ENCODE measurements at regions not wholly inside any gene's neighbourhood (a gene's known extent, or its start where the extent isn't known, plus 50 kb on each side); places are given as distances from the start of the nearest gene placed in this dataset.
A peak's percentile ranks its signal among the peaks of the same experiment; 100 is the strongest.

DNA sequence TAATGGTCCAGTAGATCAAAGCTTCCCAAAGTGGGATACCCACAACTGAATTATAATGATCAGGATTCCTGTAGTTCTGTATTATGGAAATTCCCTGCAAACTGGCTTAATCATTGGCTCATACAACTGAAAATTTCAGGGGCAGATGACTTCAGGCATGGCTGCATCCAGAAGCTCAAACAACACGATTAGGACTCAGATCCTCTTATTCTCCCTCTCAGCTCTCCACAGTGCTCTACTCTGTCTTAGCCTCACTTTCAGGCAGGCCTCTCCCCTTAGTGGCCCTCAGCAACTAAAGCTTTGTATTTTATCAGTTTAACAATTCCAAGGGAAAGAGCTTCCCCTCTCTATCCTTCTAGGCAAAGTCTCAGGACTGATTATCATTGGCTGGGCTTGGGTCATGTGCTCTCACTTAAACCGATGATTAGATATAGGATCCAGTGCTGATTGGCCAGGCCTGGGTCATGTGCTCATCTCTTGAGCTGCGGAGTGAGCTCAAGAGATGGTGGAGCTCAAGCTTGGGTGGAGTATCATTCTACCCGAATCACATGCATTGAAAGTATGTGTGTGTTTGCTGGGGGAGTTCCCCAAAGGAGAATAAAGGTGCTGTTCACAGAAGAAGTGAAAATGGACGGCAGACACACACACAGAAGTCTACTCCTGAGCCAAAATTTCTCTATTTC is 57.9 kb upstream of the RUNX3 start:
- Histone ChIP-seq H3K9ac (ENCODE audit: low read depth, low read length) (no peak overlapping the region), H3K4me3 (ENCODE audit: insufficient read depth, low read depth, low read length) (no peak overlapping the region), H4K91ac (ENCODE audit: insufficient read depth, low read depth, low read length) (no peak overlapping the region), H2AFZ (replicated peaks; ENCODE audit: low read length, poor library complexity) (no peak overlapping the region), H3K79me1 (ENCODE audit: low read depth in 1 of 2, low read length in 2 of 2) (no peaks in the 10 kb centered on the region), H3K4me1 (ENCODE audit: control insufficient read depth, insufficient read depth, low read length) (no peaks in the 10 kb centered on the region), H3K27me3 (ENCODE audit: control insufficient read depth, insufficient read depth, low read length) (peaks cover 70% of the 10 kb centered on the region), H2AK9ac (replicated peaks; ENCODE audit: low read depth, low read length, poor library complexity) (no peak overlapping the region), H4K5ac (ENCODE audit: low read depth, low read length) (no peak overlapping the region), H3K4me2 (ENCODE audit: low read depth, low read length) (no peak overlapping the region), H2BK20ac (ENCODE audit: low read depth, low read length) (no peak overlapping the region), H2BK120ac (ENCODE audit: low read depth, low read length) (no peak overlapping the region), H2AK5ac (ENCODE audit: low read depth, low read length) (no peak overlapping the region), H2BK15ac (ENCODE audit: low read depth, low read length) (no peak overlapping the region), H3K14ac (replicated peaks; ENCODE audit: low read depth, low read length) (no peak overlapping the region), H3K56ac (ENCODE audit: extremely low read depth, insufficient read depth, low read length) (no peak overlapping the region), H3K27ac (ENCODE audit: insufficient read depth, low read length) (no peak overlapping the region), H3K9me3 (ENCODE audit: control insufficient read depth, insufficient read depth, low read length) (peaks cover 7% of the 10 kb centered on the region), H3K4ac (ENCODE audit: low read depth, low read length) (no peak overlapping the region), H3K9me1 (ENCODE audit: insufficient read depth, low read length) (0 out of 2 replicates have a peak, but pooled peaks cover 4% of the 10 kb centered on the region), H3K23ac (ENCODE audit: low read depth, low read length) (no peak overlapping the region), H3K36me3 (ENCODE audit: control insufficient read depth, insufficient read depth, low read length) (no peaks in the 10 kb centered on the region), H4K8ac (ENCODE audit: low read depth in 2 of 2, low read length in 2 of 2) (no peak overlapping the region), H3K18ac (ENCODE audit: low read depth, low read length) (no peak overlapping the region), H4K20me1 (ENCODE audit: insufficient read depth, low read length) (no peaks in the 10 kb centered on the region), H2BK5ac (ENCODE audit: low read depth, low read length, poor library complexity, severe bottlenecking) (no peak overlapping the region)
- ChIA-PET POLR2A (ENCODE audit: unreplicated experiment) (no interaction called here), CTCF (no interaction called here)
- no TSS peak for BruUV-seq (replicated peaks)
- TF ChIP-seq, protein P1, sequence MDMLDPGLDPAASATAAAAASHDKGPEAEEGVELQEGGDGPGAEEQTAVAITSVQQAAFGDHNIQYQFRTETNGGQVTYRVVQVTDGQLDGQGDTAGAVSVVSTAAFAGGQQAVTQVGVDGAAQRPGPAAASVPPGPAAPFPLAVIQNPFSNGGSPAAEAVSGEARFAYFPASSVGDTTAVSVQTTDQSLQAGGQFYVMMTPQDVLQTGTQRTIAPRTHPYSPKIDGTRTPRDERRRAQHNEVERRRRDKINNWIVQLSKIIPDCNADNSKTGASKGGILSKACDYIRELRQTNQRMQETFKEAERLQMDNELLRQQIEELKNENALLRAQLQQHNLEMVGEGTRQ (IDR thresholded peaks at IDR 0.05; ENCODE audit: low read depth, low read length): peak; percentile 58; the same call in 1 of the 2 replicates
- no peak for TF ChIP-seq CHD1 (IDR thresholded peaks at IDR 0.05; ENCODE audit: low read depth, low read length)
- TF ChIP-seq SMC3 (IDR thresholded peaks at IDR 0.05; ENCODE audit: low read depth, low read length): no peak
- WGBS, 2 experiments (ENCODE audit: extremely low coverage in 2 of 2, insufficient read length in 1 of 2): 66% methylated on average over 2 of the region's 5 CpGs; no CpG with 5 or more reads in 1 of the 2 experiments
- dilution Hi-C loops (cut with HindIII; ENCODE audit: low sequenced_read_pairs, unreplicated experiment): no loop called here
- intact Hi-C loops (cut with micrococcal nuclease): no loop called here
- in situ Hi-C loops (cut with MboI; ENCODE audit: low sequenced_read_pairs): no loop called here
- DNase-seq (no peak), ATAC-seq (ENCODE audit: low read depth) (no peak)

All from IMR-90 (cell line).